Mucosa of rectum (tissue), 2 donors: ENCODE measurements at regions not wholly inside any gene's neighbourhood (a gene's known extent, or its start where the extent isn't known, plus 50 kb on each side); places are given as distances from the start of the nearest gene placed in this dataset.
"Not testable (repeated sequence)": the region's sequence is repeated elsewhere in the genome, so short reads cannot be mapped to it uniquely, and the experiment has no call there.

Source experiments
- H3K27ac ChIP-seq, 2 donors: one replicate each; pipeline ENCODE4 v1.7.0; 2013; ENCODE audit warnings: inconsistent platforms in 2 of 2, low read depth in 2 of 2, low read length in 2 of 2
- H3K27me3 ChIP-seq, 2 donors: one replicate each; pipeline ENCODE4 v1.7.0; 2013; ENCODE audit warnings: low read length in 2 of 2; ENCODE audit not compliant: control insufficient read depth in 2 of 2, insufficient read depth in 2 of 2
- H3K36me3 ChIP-seq, 2 donors: one replicate each; pipeline ENCODE4 v1.7.0; 2013; ENCODE audit warnings: low read length in 2 of 2; ENCODE audit not compliant: control insufficient read depth in 2 of 2, insufficient read depth in 2 of 2
- H3K4me1 ChIP-seq, 2 donors: one replicate each; pipeline ENCODE4 v1.7.0; 2013; ENCODE audit warnings: low read length in 2 of 2, mild to moderate bottlenecking in 1 of 2; ENCODE audit not compliant: control insufficient read depth in 2 of 2, insufficient read depth in 2 of 2
- H3K4me3 ChIP-seq, 2 donors: one replicate each; pipeline ENCODE4 v1.7.0; 2013; ENCODE audit warnings: low read length in 2 of 2
- H3K9ac ChIP-seq, 2 donors: one replicate each; pipeline ENCODE4 v1.7.0; 2013; ENCODE audit warnings: low read length in 2 of 2, low read depth in 1 of 2, mild to moderate bottlenecking in 1 of 2
- H3K9me3 ChIP-seq, 2 donors: one replicate each; pipeline ENCODE4 v1.7.0; 2013; ENCODE audit warnings: low read length in 2 of 2; ENCODE audit not compliant: control insufficient read depth in 2 of 2
- donor health status: healthy.
- donor health status: Normal muscosa, but diverticular disease.

DNA sequence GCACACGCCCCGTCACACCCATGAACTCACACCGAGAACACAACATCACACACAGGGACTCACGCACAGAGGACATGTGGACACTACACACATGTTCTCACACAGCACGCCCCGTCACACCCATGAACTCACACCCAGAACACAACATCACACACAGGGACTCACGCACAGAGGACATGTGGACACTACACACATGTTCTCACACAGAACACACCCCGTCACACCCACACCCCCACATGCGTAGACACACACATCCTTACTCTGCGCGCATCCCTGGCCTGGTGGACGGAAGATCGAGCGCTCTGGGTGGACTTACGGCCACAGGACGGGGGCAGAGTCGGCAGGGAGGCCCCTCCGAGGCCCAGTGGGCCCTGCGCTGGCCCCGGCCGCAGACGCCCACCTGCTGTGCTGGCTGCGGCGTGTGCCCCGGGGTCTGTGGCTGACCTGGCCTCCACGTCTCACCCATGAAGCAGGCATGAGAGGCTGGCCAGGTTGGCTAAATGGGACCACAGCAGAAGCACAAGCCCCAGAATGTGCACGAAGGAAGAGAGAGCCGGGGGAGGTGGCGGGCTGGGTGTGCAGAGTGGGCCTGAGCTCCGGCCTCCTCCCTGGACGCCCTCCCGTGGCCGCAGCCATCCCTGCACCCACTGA lies 125.5 kb downstream of the METRNL start:
- H3K4me3 ChIP-seq, H3K27ac ChIP-seq, H3K9me3 ChIP-seq, H3K36me3 ChIP-seq, H3K9ac ChIP-seq, H3K27me3 ChIP-seq: not testable (repeated sequence)
- H3K4me1 ChIP-seq, result peaks cover 7 to 17% of the 10 kb centered on the region in 2 donors

DNA sequence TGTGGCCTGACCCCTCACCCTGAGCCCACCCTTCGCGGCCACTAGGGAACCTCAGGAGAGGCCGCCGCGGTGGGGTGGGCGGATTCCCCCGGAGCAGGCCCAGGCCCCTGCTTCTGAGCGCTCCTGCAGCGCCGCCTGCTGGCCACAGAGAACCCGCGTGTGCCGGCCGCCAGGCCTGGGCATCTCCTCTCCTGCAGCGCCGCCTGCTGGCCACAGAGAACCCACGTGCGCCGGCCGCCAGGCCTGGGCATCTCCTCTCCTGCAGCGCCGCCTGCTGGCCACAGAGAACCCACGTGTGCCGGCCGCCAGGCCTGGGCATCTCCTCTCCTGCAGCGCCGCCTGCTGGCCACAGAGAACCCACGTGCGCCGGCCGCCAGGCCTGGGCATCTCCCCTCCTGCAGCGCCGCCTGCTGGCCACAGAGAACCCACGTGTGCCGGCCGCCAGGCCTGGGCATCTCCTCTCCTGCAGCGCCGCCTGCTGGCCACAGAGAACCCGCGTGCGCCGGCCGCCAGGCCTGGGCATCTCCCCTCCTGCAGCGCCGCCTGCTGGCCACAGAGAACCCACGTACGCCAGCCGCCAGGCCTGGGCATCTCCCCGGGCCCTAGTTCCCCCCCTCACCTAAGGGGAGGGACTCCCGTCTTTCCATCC lies 126.1 kb downstream of the METRNL start:
- H3K9ac ChIP-seq, H3K36me3 ChIP-seq, H3K9me3 ChIP-seq, H3K27ac ChIP-seq, H3K4me3 ChIP-seq, H3K27me3 ChIP-seq: not testable (repeated sequence)
- peaks cover 6 to 17% of the 10 kb centered on the region in 2 donors for H3K4me1 ChIP-seq

DNA sequence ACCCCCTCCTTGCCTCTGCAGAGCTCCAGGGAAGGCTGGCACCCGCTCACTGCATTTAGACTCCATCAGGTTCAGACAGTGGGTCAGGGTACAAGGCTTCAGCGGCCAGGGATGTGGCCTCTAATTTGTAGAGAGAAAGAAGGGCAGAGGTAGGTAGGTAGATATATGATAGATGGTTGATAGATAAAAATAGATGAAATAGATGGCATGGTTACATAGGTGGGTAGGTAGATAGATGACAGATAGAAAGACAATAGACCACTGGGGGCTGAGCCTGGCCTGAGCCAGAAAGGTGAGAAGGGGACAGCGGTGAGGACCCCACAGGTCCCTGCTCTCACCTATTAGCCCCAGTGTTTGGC lies 126.6 kb downstream of the METRNL start:
- H3K27ac ChIP-seq, result not testable (repeated sequence)

DNA sequence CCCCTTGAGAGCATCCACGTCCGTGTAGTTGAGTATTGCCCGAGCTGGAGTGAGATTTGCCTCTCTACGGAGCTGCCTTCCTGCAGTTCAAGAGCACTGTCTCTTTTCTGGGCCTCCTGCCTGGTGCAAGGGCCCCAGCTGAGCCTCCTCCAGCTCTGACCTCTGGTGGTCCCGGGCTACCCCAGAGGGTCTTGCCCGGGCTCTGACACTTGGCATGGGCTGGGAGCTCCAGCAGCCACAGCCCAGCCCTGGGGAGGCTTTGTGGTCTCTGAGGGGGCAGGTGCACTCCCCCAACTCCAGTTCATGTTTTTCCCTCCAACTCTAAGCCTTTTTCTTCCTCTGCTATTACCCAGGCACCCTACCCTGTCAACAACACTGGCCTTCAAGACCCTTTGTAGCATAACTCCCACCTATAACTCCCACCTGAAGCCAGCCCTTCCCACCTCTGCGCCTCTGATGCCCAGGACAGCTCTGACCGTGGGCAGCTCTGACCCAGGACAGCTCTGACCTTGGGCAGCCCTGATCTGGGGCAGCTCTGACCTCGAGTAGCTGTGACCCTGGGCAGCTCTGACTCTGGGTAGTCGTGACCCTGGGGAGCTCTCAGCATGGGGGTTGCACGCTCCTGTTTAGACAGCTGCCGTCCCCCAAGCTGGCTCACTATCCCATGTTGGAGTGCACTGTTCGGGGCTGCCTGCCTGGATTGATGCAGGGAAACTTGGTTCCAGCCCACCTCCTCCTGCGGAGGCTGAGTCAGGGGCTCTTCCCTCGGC lies 127.6 kb downstream of the METRNL start:
- not testable (repeated sequence) for H3K36me3 ChIP-seq, H3K27ac ChIP-seq, H3K27me3 ChIP-seq, H3K4me3 ChIP-seq, H3K9me3 ChIP-seq, H3K9ac ChIP-seq
- H3K4me1 ChIP-seq, result peaks cover 3 to 17% of the 10 kb centered on the region in 2 donors

More for the DNA sequence above, 126.6 kb downstream of the METRNL start:
- not testable (repeated sequence) for H3K36me3 ChIP-seq, H3K27me3 ChIP-seq, H3K9ac ChIP-seq, H3K9me3 ChIP-seq, H3K4me3 ChIP-seq
- H3K4me1 ChIP-seq, result peaks cover 3 to 17% of the 10 kb centered on the region in 2 donors

DNA sequence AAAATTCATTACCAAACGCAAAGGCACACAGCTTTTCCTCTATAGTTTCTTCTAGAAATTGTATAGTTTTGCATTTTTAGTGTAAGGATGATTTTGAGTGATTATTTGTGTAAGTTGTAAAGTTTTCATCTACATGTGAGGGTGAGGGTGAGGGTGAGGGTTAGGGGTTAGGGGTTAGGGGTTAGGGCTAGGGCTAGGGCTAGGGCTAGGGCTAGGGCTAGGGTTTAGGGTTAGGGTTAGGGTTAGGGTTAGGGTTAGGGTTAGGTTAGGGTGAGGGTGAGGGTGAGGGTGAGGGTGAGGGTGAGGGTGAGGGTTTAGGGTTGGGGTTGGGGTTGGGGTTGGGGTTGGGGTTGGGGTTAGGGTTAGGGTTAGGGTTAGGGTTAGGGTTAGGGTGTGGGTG lies 167.6 kb downstream of the METRNL start:
- H3K36me3 ChIP-seq, H3K4me1 ChIP-seq, H3K27me3 ChIP-seq, H3K9ac ChIP-seq, H3K9me3 ChIP-seq, H3K4me3 ChIP-seq, H3K27ac ChIP-seq: not testable (repeated sequence)
